ENCODE measurements at regions not wholly inside any gene's neighbourhood (a gene's known extent, or its start where the extent isn't known, plus 50 kb on each side); places are given as distances from the start of the nearest gene placed in this dataset.

DNA sequence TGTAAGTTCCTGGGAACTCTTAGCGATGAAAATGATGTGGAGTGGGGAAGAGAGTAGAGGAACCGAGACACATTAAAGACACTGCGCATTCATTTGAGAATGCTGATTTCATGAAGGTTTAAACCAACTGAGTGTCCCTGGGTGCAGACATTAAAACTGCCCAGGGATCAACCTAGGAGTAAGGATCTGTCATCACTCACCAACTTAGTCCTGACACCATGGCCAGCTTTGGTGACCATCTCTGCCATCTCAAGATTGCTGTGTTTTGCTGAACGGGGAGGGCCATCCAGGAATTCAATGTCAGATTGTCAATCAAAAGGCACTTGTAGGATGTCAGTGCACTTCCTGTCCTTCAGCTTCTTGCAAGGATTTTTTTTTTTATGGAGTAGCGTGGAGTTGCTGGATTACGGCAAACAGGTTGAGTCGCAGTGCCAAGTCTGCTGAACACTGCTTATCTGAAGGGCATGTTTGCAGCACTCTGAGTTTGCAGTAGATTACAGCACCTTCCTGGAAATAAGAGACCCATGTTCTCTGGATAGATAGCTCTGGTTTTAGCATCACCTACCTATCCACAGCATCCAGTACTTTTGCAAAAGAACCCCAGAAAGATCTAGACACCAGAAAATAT is 258.1 kb upstream of the IRX3 start:
- TF ChIP-seq, protein P1, sequence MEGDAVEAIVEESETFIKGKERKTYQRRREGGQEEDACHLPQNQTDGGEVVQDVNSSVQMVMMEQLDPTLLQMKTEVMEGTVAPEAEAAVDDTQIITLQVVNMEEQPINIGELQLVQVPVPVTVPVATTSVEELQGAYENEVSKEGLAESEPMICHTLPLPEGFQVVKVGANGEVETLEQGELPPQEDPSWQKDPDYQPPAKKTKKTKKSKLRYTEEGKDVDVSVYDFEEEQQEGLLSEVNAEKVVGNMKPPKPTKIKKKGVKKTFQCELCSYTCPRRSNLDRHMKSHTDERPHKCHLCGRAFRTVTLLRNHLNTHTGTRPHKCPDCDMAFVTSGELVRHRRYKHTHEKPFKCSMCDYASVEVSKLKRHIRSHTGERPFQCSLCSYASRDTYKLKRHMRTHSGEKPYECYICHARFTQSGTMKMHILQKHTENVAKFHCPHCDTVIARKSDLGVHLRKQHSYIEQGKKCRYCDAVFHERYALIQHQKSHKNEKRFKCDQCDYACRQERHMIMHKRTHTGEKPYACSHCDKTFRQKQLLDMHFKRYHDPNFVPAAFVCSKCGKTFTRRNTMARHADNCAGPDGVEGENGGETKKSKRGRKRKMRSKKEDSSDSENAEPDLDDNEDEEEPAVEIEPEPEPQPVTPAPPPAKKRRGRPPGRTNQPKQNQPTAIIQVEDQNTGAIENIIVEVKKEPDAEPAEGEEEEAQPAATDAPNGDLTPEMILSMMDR (IDR thresholded peaks at IDR 0.05): no peak
- TF ChIP-seq POLR2AphosphoS5 (IDR thresholded peaks at IDR 0.05; ENCODE audit: low read depth, low read length): no peak
